ENCODE measurements at regions not wholly inside any gene's neighbourhood (a gene's known extent, or its start where the extent isn't known, plus 50 kb on each side); places are given as distances from the start of the nearest gene placed in this dataset.

GRCh38 chr10:44755481-44755880 is 155.7 kb upstream of the TMEM72 start:
- no peak for TF ChIP-seq POLR2AphosphoS5 (IDR thresholded peaks at IDR 0.05)
- 92% methylated on average over 4 of the region's 4 CpGs for WGBS
- H3K27me3 ChIP-seq (replicated peaks; ENCODE audit: insufficient read depth) = no peaks in the 10 kb centered on the region
- H3K27ac ChIP-seq = no peak overlapping the region
- intact Hi-C loops (cut with DNase I) = no loop called here
- H3K9me3 ChIP-seq = no peaks in the 10 kb centered on the region
- H3K36me3 ChIP-seq = no peaks in the 10 kb centered on the region
- H3K4me3 ChIP-seq = no peak overlapping the region
- H3K4me1 ChIP-seq (replicated peaks) = peaks cover 3% of the 10 kb centered on the region
- no peak for DNase-seq (ENCODE audit: low spot score)

GRCh38 chr10:44756216-44756615 is 154.9 kb upstream of the TMEM72 start:
- no peaks in the 10 kb centered on the region for H3K27me3 ChIP-seq (replicated peaks; ENCODE audit: insufficient read depth)

GRCh38 chr10:44757551-44758205 is 153.5 kb upstream of the TMEM72 start:
- Histone ChIP-seq H3K9me3 (no peaks in the 10 kb centered on the region), H3K36me3 (no peaks in the 10 kb centered on the region), H3K4me1 (replicated peaks) (no peaks in the 10 kb centered on the region), H3K27ac (no peak overlapping the region), H3K4me3 (no peak overlapping the region), H3K27me3 (replicated peaks; ENCODE audit: insufficient read depth) (no peaks in the 10 kb centered on the region)
- no peak for TF ChIP-seq POLR2A (IDR thresholded peaks at IDR 0.05)
- no peak for TF ChIP-seq CTCF (IDR thresholded peaks at IDR 0.05)
- WGBS = 89% methylated on average over 5 of the region's 5 CpGs
- intact Hi-C loops (cut with DNase I) = no loop called here
- DNase-seq (ENCODE audit: low spot score) = no peak

More at GRCh38 chr10:44756216-44756615, 154.9 kb upstream of the TMEM72 start:
- TF ChIP-seq CTCF (IDR thresholded peaks at IDR 0.05) (no peak), POLR2A (IDR thresholded peaks at IDR 0.05) (no peak), POLR2AphosphoS5 (IDR thresholded peaks at IDR 0.05) (no peak)
- Histone ChIP-seq H3K36me3 (no peaks in the 10 kb centered on the region), H3K9me3 (no peaks in the 10 kb centered on the region), H3K27ac (no peak overlapping the region), H3K4me3 (no peak overlapping the region), H3K4me1 (replicated peaks) (peaks cover 3% of the 10 kb centered on the region)
- intact Hi-C loops (cut with DNase I) = no loop called here
- WGBS = 83% methylated on average over 6 of the region's 6 CpGs
- no peak for DNase-seq (ENCODE audit: low spot score)

GRCh38 chr10:44759122-44759521 is 152.0 kb upstream of the TMEM72 start:
- H3K27ac ChIP-seq = no peak overlapping the region
- H3K4me3 ChIP-seq = no peak overlapping the region
- no peaks in the 10 kb centered on the region for H3K27me3 ChIP-seq (replicated peaks; ENCODE audit: insufficient read depth)
- intact Hi-C loops (cut with DNase I) = no loop called here
- no peak for TF ChIP-seq POLR2A (IDR thresholded peaks at IDR 0.05)
- no peak for TF ChIP-seq POLR2AphosphoS5 (IDR thresholded peaks at IDR 0.05)
- no peak for TF ChIP-seq CTCF (IDR thresholded peaks at IDR 0.05)
- no peaks in the 10 kb centered on the region for H3K36me3 ChIP-seq
- DNase-seq (ENCODE audit: low spot score) = no peak
- WGBS = 82% methylated on average over 5 of the region's 5 CpGs
- H3K9me3 ChIP-seq = no peaks in the 10 kb centered on the region
- H3K4me1 ChIP-seq (replicated peaks) = no peaks in the 10 kb centered on the region

- no peak overlapping the region for H3K4me3 ChIP-seq
- intact Hi-C loops (cut with DNase I) = no loop called here
- H3K36me3 ChIP-seq = no peaks in the 10 kb centered on the region
- 55% methylated on average over 1 of the region's 1 CpG for WGBS
- DNase-seq (ENCODE audit: low spot score) = no peak
- H3K4me1 ChIP-seq (replicated peaks) = no peaks in the 10 kb centered on the region
- no peak for TF ChIP-seq POLR2A (IDR thresholded peaks at IDR 0.05)
- TF ChIP-seq CTCF (IDR thresholded peaks at IDR 0.05) = no peak
- no peak for TF ChIP-seq POLR2AphosphoS5 (IDR thresholded peaks at IDR 0.05)
- no peaks in the 10 kb centered on the region for H3K9me3 ChIP-seq
- no peaks in the 10 kb centered on the region for H3K27me3 ChIP-seq (replicated peaks; ENCODE audit: insufficient read depth)
- H3K27ac ChIP-seq = no peak overlapping the region
These were observed 150.6 kb upstream of the TMEM72 start for GRCh38 chr10:44760513-44760912.

All from prostate gland (tissue), 2 donors.